Esophagus squamous epithelium (tissue), 4 donors: ENCODE measurements at regions not wholly inside any gene's neighbourhood (a gene's known extent, or its start where the extent isn't known, plus 50 kb on each side); places are given as distances from the start of the nearest gene placed in this dataset.

ENCODE experiments used
- CTCF ChIP-seq, 6 experiments: fragments of 450-650 bp in 4 of 6; fragments of 200-600 bp in 2 of 6; sonication (generic) in 2 of 6; IDR thresholded peaks; one replicate each; pipeline ENCODE4 v1.5.1; 2016 to 2019; ENCODE audit warnings: antibody characterized with exemption in 6 of 6, mild to moderate bottlenecking in 4 of 6, moderate library complexity in 4 of 6
- POLR2A ChIP-seq, 4 donors: fragments of 450-650 bp; IDR thresholded peaks; one replicate each; pipeline ENCODE4 v1.6.1; 2017; ENCODE audit warnings: antibody characterized with exemption in 4 of 4, mild to moderate bottlenecking in 4 of 4, moderate library complexity in 3 of 4

DNA sequence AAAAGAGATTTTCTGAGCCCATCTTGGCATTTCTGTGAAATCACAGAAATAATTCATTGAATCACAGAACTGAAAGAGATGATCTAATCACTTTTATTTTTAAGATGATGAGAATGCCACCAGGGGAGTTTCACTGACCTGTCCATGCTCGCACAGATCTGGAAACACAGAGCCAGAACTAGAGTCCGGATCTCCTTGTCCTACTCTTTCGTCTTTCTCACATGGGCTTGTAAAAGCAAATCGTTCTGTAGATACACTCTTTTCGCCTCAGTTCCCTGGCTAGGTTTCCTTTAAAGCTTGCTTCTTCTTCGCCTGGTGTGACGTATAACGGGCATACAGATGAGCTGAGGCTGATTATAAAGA lies 122.5 kb upstream of the SPRED1 start:
- no peak for TF ChIP-seq CTCF (IDR thresholded peaks at IDR 0.05)
- TF ChIP-seq POLR2A (IDR thresholded peaks at IDR 0.05) = no peak
